Hematopoietic multipotent progenitor cell treated with erythropoietin and hydrocortisone succinate and interleukin-3 and kit ligand, for 15 days (in vitro differentiated cells): ENCODE measurements at regions not wholly inside any gene's neighbourhood (a gene's known extent, or its start where the extent isn't known, plus 50 kb on each side); places are given as distances from the start of the nearest gene placed in this dataset.
"Not testable (repeated sequence)": the region's sequence is repeated elsewhere in the genome, so short reads cannot be mapped to it uniquely, and the experiment has no call there.

ENCODE experiments used
- DNase-seq: peaks from one replicate; pipeline ENCODE4 v3.0.0-alpha.2; 2015; ENCODE audit warnings: low spot score

DNA sequence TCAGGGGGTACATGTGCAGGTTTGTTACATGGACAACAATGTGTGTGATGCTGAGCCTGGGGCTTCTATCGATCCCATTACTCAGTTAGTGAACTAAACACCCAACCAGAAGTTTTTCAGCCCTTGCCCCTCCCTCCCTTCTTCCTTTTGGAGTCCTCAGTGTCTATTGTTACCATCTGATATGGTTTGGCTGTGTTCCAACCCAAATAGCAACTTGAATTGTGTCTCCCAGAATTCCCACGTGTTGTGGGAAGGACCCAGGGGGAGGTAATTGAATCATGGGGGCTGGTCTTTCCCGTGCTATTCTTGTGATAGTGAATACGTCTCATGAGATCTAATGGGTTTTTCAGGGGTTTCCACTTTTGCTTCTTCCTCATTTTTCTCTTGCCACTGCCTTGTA is 186.3 kb downstream of the AEBP2 start:
- not testable (repeated sequence) for DNase-seq

DNA sequence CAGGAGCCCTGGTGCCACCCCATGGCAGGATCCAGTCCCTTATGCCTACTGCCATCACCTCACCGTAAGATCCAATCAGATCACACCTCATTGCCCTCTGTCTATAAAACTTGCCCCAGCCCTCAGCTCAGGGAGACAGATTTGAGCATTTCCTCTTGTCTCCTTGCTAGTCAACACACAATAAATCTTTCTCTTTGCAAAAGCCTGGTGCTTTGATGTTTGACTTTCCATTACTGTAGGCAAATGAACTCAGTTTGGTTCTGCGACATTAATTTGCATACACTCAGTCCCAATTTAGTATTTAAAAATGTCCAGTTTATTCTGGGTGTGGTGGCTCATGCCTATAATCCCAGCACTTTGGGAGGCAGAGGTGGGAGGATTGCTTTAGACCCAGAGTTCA is 188.4 kb downstream of the AEBP2 start:
- DNase-seq = no peak

GRCh38 chr12:19630536-19630935 is 191.2 kb downstream of the AEBP2 start:
- no peak for DNase-seq

- DNase-seq = no peak
Observed at GRCh38 chr12:19633194-19633593, 193.9 kb downstream of the AEBP2 start.

- no peak for DNase-seq
Observed at GRCh38 chr12:19633641-19634040, 194.3 kb downstream of the AEBP2 start.

DNA sequence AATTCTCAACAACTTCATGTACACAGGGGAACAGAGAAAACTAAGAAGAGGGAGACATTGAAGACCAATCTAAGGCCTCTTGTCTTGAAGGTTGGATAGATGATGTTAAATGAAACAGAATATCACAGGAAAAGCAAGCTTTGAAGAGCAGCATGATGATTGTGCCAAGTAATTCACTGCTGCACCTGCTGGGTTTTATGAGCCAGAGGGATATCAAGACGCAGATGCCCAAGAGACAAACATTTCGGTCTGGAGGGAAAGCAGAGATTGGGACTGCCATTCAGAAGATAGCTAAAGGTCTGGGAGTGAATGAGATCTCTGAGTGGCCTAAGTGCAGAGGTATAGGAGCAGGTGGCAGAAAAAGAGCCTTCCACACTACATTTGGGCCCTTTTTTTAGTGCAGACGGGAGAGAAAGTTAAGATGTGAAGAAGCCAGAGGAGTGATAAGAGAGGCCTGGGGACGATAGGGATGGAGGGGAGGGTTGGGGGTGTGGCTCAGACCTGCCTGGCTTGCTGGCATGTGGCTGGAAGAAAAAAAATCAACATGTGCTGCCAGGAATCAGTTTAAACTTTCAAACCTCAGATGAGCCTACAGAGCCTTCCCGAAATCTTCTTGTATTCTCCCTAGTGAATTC is 200.6 kb downstream of the AEBP2 start:
- no peak for DNase-seq

DNA sequence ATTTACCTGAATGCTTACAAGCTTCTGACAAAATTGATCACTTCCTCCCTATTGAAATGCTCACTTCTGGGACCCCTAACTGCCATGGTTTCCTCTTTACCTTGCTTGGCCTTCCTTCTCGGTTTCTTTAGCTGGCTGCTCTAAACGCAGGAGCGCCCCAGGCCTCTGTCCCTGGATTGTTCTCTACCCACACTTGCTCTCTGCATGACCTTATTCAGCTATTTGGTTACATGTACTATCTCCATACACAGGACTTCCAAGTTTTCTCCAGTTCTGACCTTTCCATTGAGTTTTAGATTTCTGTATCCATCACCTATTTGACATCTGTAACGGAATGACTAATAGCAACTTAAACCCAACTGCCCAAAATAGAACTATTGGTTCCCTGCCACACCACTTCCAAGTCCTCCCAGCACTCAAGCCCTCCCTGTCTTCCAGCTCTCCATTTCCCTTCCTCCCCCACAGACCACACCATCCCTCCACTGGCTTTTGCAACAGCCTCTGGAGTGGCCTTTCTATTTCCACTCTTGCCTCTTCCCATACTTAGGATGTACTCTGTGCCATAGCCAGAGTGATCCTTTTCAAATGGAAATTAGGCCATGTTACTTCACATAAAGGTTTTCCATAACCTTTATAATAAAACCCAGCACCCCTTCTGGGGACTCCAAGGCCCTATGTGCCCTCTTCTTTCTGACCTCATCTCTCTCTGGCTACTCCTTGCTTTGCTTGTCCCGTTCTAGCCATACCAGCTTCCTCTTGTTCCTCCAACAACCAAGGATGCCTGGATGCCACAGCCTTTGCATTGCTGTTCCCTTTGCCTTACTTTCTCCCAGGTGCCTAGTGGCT is 202.2 kb downstream of the AEBP2 start:
- no peak for DNase-seq

- DNase-seq = no peak
Observed at GRCh38 chr12:19642345-19642744, 203.1 kb downstream of the AEBP2 start.

GRCh38 chr12:19643635-19644034 is 204.3 kb downstream of the AEBP2 start:
- no peak for DNase-seq

- no peak for DNase-seq
Observed at GRCh38 chr12:19644571-19644970, 205.3 kb downstream of the AEBP2 start.

- no peak for DNase-seq
Observed at GRCh38 chr12:19645823-19646222, 206.5 kb downstream of the AEBP2 start.

DNA sequence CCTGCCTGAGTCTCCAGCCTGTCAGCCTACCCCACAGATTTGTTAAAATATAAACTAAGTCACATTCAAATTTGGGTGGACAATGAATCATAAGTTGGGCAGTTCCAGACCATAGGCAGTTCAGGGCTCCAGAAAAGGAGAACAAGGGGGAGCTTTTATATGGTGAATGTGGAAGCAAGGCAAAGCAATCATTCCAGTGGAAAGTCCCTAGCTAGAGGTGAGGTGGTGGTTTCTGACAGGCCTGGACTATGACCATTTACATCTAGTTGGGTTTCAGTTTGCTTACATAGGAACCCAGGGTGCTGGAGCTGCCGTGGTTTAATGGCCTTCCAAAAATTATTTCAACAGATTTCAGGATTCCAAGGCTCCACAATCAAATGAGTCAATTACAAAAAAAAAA is 207.3 kb downstream of the AEBP2 start:
- no peak for DNase-seq

DNA sequence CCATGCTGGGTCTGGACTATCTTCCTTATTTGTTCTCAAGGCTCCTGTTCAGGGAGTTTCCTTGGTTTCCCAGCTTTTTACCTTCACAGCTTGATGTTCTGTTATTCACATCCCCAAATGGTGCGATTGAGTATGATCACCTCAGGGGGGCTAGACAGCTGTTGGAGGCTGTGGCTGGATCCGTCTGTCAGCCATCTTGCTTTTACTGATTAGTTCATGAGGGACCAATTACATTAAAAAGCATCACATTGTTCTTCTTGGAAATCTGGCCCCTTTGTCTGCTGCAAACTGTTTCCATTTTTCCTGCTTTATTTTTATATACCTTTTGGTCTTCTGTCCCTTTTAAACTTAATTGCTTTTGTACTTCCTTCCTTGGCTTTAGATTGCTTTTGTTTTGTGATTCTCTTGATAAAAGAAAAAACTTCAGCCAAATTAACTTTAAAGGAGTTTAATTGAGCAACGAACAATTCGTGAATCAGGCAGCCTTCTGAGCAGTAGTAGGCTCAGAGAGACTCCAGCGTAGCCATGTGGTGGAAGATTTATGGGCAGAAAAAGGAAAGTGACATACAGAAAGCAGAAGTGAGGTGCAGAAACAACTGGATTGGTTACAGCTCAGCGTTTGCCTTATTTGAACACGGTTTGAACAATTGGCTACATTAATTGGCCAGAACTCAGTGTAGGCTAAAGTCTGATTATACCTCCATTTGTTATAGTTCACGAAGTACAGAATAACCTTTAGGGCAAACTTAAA is 208.7 kb downstream of the AEBP2 start:
- no peak for DNase-seq

GRCh38 chr12:19648591-19648990 is 209.3 kb downstream of the AEBP2 start:
- no peak for DNase-seq

DNA sequence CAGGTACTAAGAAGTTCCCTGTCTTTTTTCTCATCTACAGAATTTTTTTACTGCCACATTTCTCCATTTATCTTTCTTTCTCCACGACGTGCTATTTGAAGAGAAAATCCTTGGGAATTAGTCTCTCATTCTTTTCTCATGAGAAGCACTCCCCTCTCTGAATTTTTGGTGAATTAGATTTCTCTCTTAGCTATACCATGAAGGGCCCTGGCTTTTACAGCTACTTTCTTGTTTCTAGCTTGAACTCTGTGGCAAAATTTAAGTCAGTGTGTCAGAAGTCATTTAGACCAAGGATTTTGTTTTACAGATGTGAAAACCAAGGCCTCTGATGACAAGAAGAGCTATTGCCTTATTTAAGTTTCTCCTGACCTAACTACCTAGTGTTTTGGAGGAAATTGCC is 213.1 kb downstream of the AEBP2 start:
- DNase-seq = no peak

- DNase-seq = no peak
Observed at GRCh38 chr12:19654650-19655376, 215.5 kb downstream of the AEBP2 start.

GRCh38 chr12:19657118-19657731 is 217.9 kb downstream of the AEBP2 start:
- DNase-seq = no peak

GRCh38 chr12:19657732-19658130 is 218.4 kb downstream of the AEBP2 start:
- no peak for DNase-seq

GRCh38 chr12:19659086-19659485 is 219.8 kb downstream of the AEBP2 start:
- no peak for DNase-seq

GRCh38 chr12:19659501-19659900 is 220.2 kb downstream of the AEBP2 start:
- no peak for DNase-seq

DNA sequence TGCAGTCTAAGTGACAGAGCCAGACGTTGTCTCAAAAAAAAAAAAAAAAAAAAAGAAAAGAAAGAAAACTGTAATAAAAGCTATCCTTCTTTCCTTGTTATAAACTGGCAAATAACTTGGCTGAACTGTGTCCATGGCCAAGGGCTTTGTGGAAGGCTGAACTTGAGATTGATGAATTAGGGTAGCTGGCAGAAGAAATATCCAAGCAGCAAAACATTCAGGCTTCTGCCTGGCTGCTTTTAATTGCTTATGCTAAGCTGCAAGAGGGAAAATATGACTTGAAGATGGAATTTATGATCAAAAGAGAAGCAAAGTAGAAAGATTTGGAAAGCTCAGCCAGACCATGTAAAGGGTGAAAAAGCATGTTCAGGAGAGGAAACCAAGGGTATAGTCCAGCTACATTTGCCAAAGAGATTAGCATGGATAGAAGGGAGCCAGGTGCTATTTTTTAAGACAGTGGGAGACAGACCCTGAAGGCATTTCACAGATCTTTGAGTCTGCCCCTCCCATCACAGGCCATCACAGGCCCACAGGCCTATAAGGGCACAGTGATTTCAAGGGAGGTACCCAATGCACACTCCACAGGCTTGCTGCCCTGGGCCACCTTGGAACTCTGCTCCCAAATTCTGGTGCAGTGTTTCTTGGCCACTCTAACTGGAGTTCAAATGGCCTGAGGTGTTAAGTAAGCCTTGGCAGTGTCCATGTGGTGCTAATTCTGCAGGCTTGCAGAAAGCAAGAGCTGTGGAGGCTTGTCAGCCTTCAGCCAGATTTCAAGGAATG is 226.0 kb downstream of the AEBP2 start:
- DNase-seq = no peak
